MCF 10A (cell line): ENCODE measurements at regions not wholly inside any gene's neighbourhood (a gene's known extent, or its start where the extent isn't known, plus 50 kb on each side); places are given as distances from the start of the nearest gene placed in this dataset.

Source experiments
- BruUV-seq: library from RNA; stranded (reverse); fragments of 400-500 nt; replicated peaks from 2 replicates; lab custom pipeline; 2021; lab: Mats Ljungman, UMichigan
- CTCF ChIA-PET: fragments of 300-600 bp; sonication (Branson Sonifier 250); formaldehyde crosslinking; extraction: SDS; loops from one replicate; lab custom pipeline; 2021; ENCODE audit warnings: antibody characterized with exemption, inconsistent platforms; lab: Yijun Ruan, JAX
- POLR2A ChIA-PET: fragments of 300-600, 350-650 bp; sonication (Branson Sonifier 250); formaldehyde crosslinking; extraction: SDS; loops from one replicate; lab custom pipeline; 2020; ENCODE audit warnings: antibody characterized with exemption, inconsistent platforms; lab: Yijun Ruan, JAX
- DNase-seq: peaks from one replicate; pipeline ENCODE4 v3.0.0-alpha.2; 2018; ENCODE audit not compliant: unreplicated experiment
- H3K27ac Mint-ChIP-seq: one replicate; pipeline ENCODE4 v1.8.0; 2022; ENCODE audit warnings: mild to moderate bottlenecking, low read depth, mixed read lengths; ENCODE audit not compliant: unreplicated experiment
- H3K27me3 Mint-ChIP-seq: one replicate; pipeline ENCODE4 v1.8.0; 2022; ENCODE audit warnings: mixed read lengths; ENCODE audit not compliant: insufficient read depth, unreplicated experiment
- H3K36me3 Mint-ChIP-seq: one replicate; pipeline ENCODE4 v1.8.0; 2022; ENCODE audit warnings: mild to moderate bottlenecking, moderate library complexity, mixed read lengths; ENCODE audit not compliant: insufficient read depth, unreplicated experiment
- H3K4me1 Mint-ChIP-seq: one replicate; pipeline ENCODE4 v1.8.0; 2022; ENCODE audit warnings: mixed read lengths; ENCODE audit not compliant: insufficient read depth, unreplicated experiment
- H3K4me3 Mint-ChIP-seq: one replicate; pipeline ENCODE4 v1.8.0; 2022; ENCODE audit warnings: mild to moderate bottlenecking, moderate library complexity, mixed read lengths; ENCODE audit not compliant: unreplicated experiment
- H3K9me3 Mint-ChIP-seq: one replicate; pipeline ENCODE4 v1.8.0; 2022; ENCODE audit warnings: mixed read lengths; ENCODE audit not compliant: unreplicated experiment
- CTCF ChIP-seq: fragments of 200-600 bp; IDR thresholded peaks from one replicate; pipeline ENCODE4 v1.8.0; 2022; ENCODE audit warnings: antibody characterized with exemption, mild to moderate bottlenecking; ENCODE audit not compliant: unreplicated experiment
- intact Hi-C: fragments of 100-400 bp; cut with micrococcal nuclease; formaldehyde crosslinking; loops from 2 replicates; pipeline ENCODE4 v1.14.1; 2022

DNA sequence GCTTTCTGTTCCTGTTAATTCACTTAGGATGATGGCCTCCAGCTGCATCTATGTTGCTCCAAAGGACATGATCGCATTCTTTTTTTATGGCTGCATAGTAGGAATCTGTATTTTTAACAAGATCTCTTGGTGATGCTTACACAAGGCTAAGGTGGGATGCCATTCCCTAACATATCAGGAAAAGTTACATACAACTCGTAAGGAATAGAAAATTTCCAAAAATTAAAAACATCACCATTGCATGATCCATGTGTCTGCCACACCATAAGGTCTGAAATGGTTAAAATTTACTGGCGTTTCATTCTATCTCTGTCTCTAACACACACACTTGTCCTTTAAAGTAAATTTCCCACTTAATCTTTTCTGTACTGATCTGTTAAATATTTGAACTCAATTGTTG lies 608.4 kb downstream of the PRELID2 start:
- Mint-ChIP-seq H3K27me3 (no peaks in the 10 kb centered on the region), H3K9me3 (no peaks in the 10 kb centered on the region), H3K36me3 (no peaks in the 10 kb centered on the region), H3K27ac (no peak overlapping the region), H3K4me3 (no peak overlapping the region), H3K4me1 (no peaks in the 10 kb centered on the region)
- intact Hi-C loops = no loop called here
- no peak for DNase-seq
- POLR2A ChIA-PET = no interaction called here
- BruUV-seq = no TSS peak
- no peak for TF ChIP-seq CTCF
- CTCF ChIA-PET = interaction anchor here (0.7 kb wide), 1 partner anchor 908 kb away, joined by 4 read pairs; no protein-coding TSS in a partner anchor

DNA sequence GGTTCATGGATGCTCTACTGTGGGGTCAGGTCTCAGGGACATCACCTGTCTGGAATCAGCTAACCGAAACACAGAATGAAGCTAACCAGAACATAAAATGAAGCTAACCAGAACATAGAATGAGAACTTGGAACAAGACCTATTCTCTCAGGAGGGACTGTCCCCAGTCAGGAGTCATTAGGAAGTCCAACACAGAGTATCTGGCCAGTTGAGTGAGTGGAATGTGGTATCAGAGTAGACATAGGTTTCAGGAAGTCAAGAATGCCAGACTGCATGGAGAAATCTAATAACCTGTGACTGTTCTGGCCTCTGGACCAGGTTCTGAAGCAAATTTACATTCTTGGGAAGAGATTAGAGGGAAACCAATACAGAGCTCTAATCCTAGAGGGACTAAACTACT lies 609.6 kb downstream of the PRELID2 start:
- no peak for TF ChIP-seq CTCF
- H3K27me3 Mint-ChIP-seq = no peaks in the 10 kb centered on the region

DNA sequence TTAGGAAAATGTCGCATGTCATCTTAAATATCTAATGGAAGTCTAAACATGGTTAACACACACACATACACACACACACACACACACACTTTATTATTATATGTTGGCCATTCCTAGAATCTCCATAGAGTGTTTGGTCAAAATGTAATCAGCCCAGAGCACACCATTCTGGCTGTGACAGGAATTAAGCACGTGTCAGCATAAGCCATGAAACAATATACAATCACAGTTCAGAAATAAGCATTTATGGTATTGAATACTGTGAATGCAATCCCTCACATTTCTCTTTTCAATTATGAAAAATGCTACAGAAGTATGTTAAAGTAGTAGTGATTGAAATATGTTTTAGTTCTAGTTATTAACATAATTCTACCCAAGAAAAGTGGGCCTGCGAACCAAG lies 611.6 kb downstream of the PRELID2 start:
- DNase-seq = no peak
- CTCF ChIA-PET = no interaction called here

More for the DNA sequence above, 609.6 kb downstream of the PRELID2 start:
- intact Hi-C loops = no loop called here
- no peak overlapping the region for H3K4me3 Mint-ChIP-seq
- no peaks in the 10 kb centered on the region for H3K36me3 Mint-ChIP-seq
- BruUV-seq = no TSS peak
- H3K4me1 Mint-ChIP-seq = no peaks in the 10 kb centered on the region
- ChIA-PET POLR2A (interaction anchor here (0.7 kb wide), 1 partner anchor 10 kb away, joined by 3 read pairs; no protein-coding TSS in a partner anchor), CTCF (interaction anchor here (0.7 to 1.2 kb wide), 2 partner anchors 11 to 12 kb away, joined by 3 to 5 read pairs; no protein-coding TSS in a partner anchor)
- no peaks in the 10 kb centered on the region for H3K9me3 Mint-ChIP-seq
- no peak for DNase-seq
- H3K27ac Mint-ChIP-seq = no peak overlapping the region

GRCh38 chr5:145222622-145223021 lies 612.5 kb downstream of the PRELID2 start:
- Mint-ChIP-seq H3K9me3 (no peaks in the 10 kb centered on the region), H3K4me1 (no peaks in the 10 kb centered on the region)
- BruUV-seq = no TSS peak

More for the DNA sequence above, 611.6 kb downstream of the PRELID2 start:
- Mint-ChIP-seq H3K36me3 (no peaks in the 10 kb centered on the region), H3K9me3 (no peaks in the 10 kb centered on the region), H3K27ac (no peak overlapping the region), H3K27me3 (no peaks in the 10 kb centered on the region), H3K4me1 (no peaks in the 10 kb centered on the region), H3K4me3 (no peak overlapping the region)
- intact Hi-C loops = no loop called here
- BruUV-seq = no TSS peak
- TF ChIP-seq CTCF = no peak
- POLR2A ChIA-PET = no interaction called here

More at GRCh38 chr5:145222622-145223021, 612.5 kb downstream of the PRELID2 start:
- Mint-ChIP-seq H3K36me3 (no peaks in the 10 kb centered on the region), H3K27ac (no peak overlapping the region), H3K4me3 (no peak overlapping the region), H3K27me3 (no peaks in the 10 kb centered on the region)
- ChIA-PET POLR2A (interaction anchor here (0.5 to 0.7 kb wide), 2 partner anchors 588 to 997 kb away, joined by 3 read pairs; no protein-coding TSS in a partner anchor), CTCF (no interaction called here)
- no peak for TF ChIP-seq CTCF
- DNase-seq = no peak
- intact Hi-C loops = no loop called here
